ENCODE measurements at regions not wholly inside any gene's neighbourhood (a gene's known extent, or its start where the extent isn't known, plus 50 kb on each side); places are given as distances from the start of the nearest gene placed in this dataset.
"Not testable (repeated sequence)": the region's sequence is repeated elsewhere in the genome, so short reads cannot be mapped to it uniquely, and the experiment has no call there.

- H2BK120ac ChIP-seq (ENCODE audit: low read depth, low read length); BruUV-seq (replicated peaks); H3K36me3 ChIP-seq (ENCODE audit: control insufficient read depth, insufficient read depth, low read length); H4K5ac ChIP-seq (ENCODE audit: low read depth, low read length); H3K4me1 ChIP-seq (ENCODE audit: control insufficient read depth, insufficient read depth, low read length); H3K9me1 ChIP-seq (ENCODE audit: insufficient read depth, low read length); POLR2A ChIA-PET (ENCODE audit: unreplicated experiment); H2BK20ac ChIP-seq (ENCODE audit: low read depth, low read length); H2AK9ac ChIP-seq (replicated peaks; ENCODE audit: low read depth, low read length, poor library complexity); DNase-seq; H3K23ac ChIP-seq (ENCODE audit: low read depth, low read length); H3K27me3 ChIP-seq (ENCODE audit: control insufficient read depth, insufficient read depth, low read length); H2BK15ac ChIP-seq (ENCODE audit: low read depth, low read length); H3K18ac ChIP-seq (ENCODE audit: low read depth, low read length); H3K14ac ChIP-seq (replicated peaks; ENCODE audit: low read depth, low read length); H2AK5ac ChIP-seq (ENCODE audit: low read depth, low read length); H3K79me1 ChIP-seq (ENCODE audit: low read depth in 1 of 2, low read length in 2 of 2); H2AFZ ChIP-seq (replicated peaks; ENCODE audit: low read length, poor library complexity); H2BK5ac ChIP-seq (ENCODE audit: low read depth, low read length, poor library complexity, severe bottlenecking); H3K27ac ChIP-seq (ENCODE audit: insufficient read depth, low read length); H3K4ac ChIP-seq (ENCODE audit: low read depth, low read length); H3K9ac ChIP-seq (ENCODE audit: low read depth, low read length); H3K56ac ChIP-seq (ENCODE audit: extremely low read depth, insufficient read depth, low read length); ATAC-seq (ENCODE audit: low read depth); dilution Hi-C loops (cut with HindIII; ENCODE audit: low sequenced_read_pairs, unreplicated experiment); H4K91ac ChIP-seq (ENCODE audit: insufficient read depth, low read depth, low read length); H4K20me1 ChIP-seq (ENCODE audit: insufficient read depth, low read length); H3K4me3 ChIP-seq (ENCODE audit: insufficient read depth, low read depth, low read length); H3K4me2 ChIP-seq (ENCODE audit: low read depth, low read length); in situ Hi-C loops (cut with MboI; ENCODE audit: low sequenced_read_pairs); intact Hi-C loops (cut with micrococcal nuclease); H3K9me3 ChIP-seq (ENCODE audit: control insufficient read depth, insufficient read depth, low read length); H4K8ac ChIP-seq (ENCODE audit: low read depth in 2 of 2, low read length in 2 of 2): not testable (repeated sequence)
- WGBS, 2 experiments (ENCODE audit: extremely low coverage in 2 of 2, insufficient read length in 1 of 2), result no CpG with 5 or more reads among the region's 6 CpGs
- TF ChIP-seq, protein P1, sequence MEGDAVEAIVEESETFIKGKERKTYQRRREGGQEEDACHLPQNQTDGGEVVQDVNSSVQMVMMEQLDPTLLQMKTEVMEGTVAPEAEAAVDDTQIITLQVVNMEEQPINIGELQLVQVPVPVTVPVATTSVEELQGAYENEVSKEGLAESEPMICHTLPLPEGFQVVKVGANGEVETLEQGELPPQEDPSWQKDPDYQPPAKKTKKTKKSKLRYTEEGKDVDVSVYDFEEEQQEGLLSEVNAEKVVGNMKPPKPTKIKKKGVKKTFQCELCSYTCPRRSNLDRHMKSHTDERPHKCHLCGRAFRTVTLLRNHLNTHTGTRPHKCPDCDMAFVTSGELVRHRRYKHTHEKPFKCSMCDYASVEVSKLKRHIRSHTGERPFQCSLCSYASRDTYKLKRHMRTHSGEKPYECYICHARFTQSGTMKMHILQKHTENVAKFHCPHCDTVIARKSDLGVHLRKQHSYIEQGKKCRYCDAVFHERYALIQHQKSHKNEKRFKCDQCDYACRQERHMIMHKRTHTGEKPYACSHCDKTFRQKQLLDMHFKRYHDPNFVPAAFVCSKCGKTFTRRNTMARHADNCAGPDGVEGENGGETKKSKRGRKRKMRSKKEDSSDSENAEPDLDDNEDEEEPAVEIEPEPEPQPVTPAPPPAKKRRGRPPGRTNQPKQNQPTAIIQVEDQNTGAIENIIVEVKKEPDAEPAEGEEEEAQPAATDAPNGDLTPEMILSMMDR (conservative IDR thresholded peaks at IDR 0.05; ENCODE audit: low read depth, low read length), result 0 out of 2 replicates have a peak, but pooled peaks have one; percentile 2
- CTCF ChIA-PET, result interaction anchor here (0.6 to 1.2 kb wide), 2 partner anchors 24 to 766 kb away, joined by 3 read pairs; no protein-coding TSS in a partner anchor
These were observed 67.2 kb downstream of the ID4 start for GRCh38 chr6:19904408-19904807.
